Loucy (cell line): ENCODE measurements at regions not wholly inside any gene's neighbourhood (a gene's known extent, or its start where the extent isn't known, plus 50 kb on each side); places are given as distances from the start of the nearest gene placed in this dataset.

Source experiments
- CTCF ChIP-seq: fragments of 200-600 bp; sonication (generic); conservative IDR thresholded peaks from 2 replicates; pipeline ENCODE4 v1.5.1; 2014; ENCODE audit warnings: mild to moderate bottlenecking, antibody characterized with exemption, low read length
- EZH2phosphoT487 ChIP-seq: fragments of 200-600 bp; IDR thresholded peaks from 2 replicates; pipeline ENCODE4 v1.6.1; 2018; ENCODE audit warnings: antibody characterized with exemption, mild to moderate bottlenecking, moderate library complexity, borderline replicate concordance

- TF ChIP-seq CTCF (no peak), EZH2phosphoT487 (no peak)
Observed at GRCh38 chr1:165036403-165036802, 320.1 kb downstream of the LMX1A start.
